Tibial nerve (tissue), 4 donors: ENCODE measurements at regions not wholly inside any gene's neighbourhood (a gene's known extent, or its start where the extent isn't known, plus 50 kb on each side); places are given as distances from the start of the nearest gene placed in this dataset.
A peak's percentile ranks its signal among the peaks of the same experiment; 100 is the strongest.

Experiments used
- DNase-seq, 2 donors: peaks; one replicate each; pipeline ENCODE4 v3.0.0-alpha.2; 2019; ENCODE audit warnings: low spot score in 2 of 2
- H3K27ac ChIP-seq, 4 donors: fragments of 200-600 bp; sonication (generic) in 3 of 4; one replicate each; pipeline ENCODE4 v1.5.1; 2017 to 2019; ENCODE audit warnings: mild to moderate bottlenecking in 1 of 4
- H3K27me3 ChIP-seq, 2 donors: fragments of 200-600 bp; sonication (generic) in 1 of 2; one replicate each; pipeline versions ENCODE4 v1.5.1 to v1.6.0; 2017 to 2019
- H3K36me3 ChIP-seq, 3 donors: fragments of 200-600 bp; sonication (generic); one replicate each; pipeline ENCODE4 v1.5.1; 2018 to 2019
- H3K4me1 ChIP-seq, 4 donors: fragments of 200-600 bp; sonication (generic) in 3 of 4; one replicate each; pipeline ENCODE4 v1.5.1; 2017 to 2019
- H3K4me3 ChIP-seq, 4 donors: fragments of 200-600 bp; sonication (generic) in 3 of 4; one replicate each; pipeline ENCODE4 v1.5.1; 2017 to 2019; ENCODE audit warnings: mild to moderate bottlenecking in 1 of 4, moderate library complexity in 1 of 4
- H3K9me3 ChIP-seq, 4 donors: fragments of 200-600 bp; sonication (generic) in 3 of 4; one replicate each; pipeline ENCODE4 v1.5.1; 2017 to 2019
- EP300 ChIP-seq, 2 donors: sonication (generic); formaldehyde crosslinking; IDR thresholded peaks; one replicate each; pipeline ENCODE4 v1.6.1; 2017; ENCODE audit warnings: antibody characterized with exemption in 2 of 2, mild to moderate bottlenecking in 1 of 2
- POLR2A ChIP-seq, 2 donors: fragments of 450-650 bp; IDR thresholded peaks; one replicate each; pipeline ENCODE4 v1.6.1; 2017; ENCODE audit warnings: antibody characterized with exemption in 2 of 2, mild to moderate bottlenecking in 2 of 2, moderate library complexity in 2 of 2
- WGBS, 2 donors: methylation state at CpG; one replicate each; pipeline ENCODE4 v1.1.5; 2018; 5-methylcytosine and 5-hydroxymethylcytosine counted together
- TF ChIP-seq, protein P1 (sequence below), 5 experiments: fragments of 200-600 bp in 3 of 5; fragments of 450-650 bp in 2 of 5; sonication (generic) in 3 of 5; IDR thresholded peaks; one replicate each; pipeline ENCODE4 v1.5.1; 2016 to 2019; ENCODE audit warnings: antibody characterized with exemption in 5 of 5, mild to moderate bottlenecking in 3 of 5, moderate library complexity in 2 of 5

GRCh38 chr7:135800560-135800959 lies 51.9 kb upstream of the FAM180A start:
- peak overlapping the region in 1 of 4 donors; percentile 32 for H3K27ac ChIP-seq
- no peak for DNase-seq
- H3K9me3 ChIP-seq: no peaks in the 10 kb centered on the region
- H3K4me3 ChIP-seq: no peak overlapping the region
- TF ChIP-seq POLR2A (IDR thresholded peaks at IDR 0.05) (no peak), EP300 (IDR thresholded peaks at IDR 0.05) (no peak)
- TF ChIP-seq, protein P1, sequence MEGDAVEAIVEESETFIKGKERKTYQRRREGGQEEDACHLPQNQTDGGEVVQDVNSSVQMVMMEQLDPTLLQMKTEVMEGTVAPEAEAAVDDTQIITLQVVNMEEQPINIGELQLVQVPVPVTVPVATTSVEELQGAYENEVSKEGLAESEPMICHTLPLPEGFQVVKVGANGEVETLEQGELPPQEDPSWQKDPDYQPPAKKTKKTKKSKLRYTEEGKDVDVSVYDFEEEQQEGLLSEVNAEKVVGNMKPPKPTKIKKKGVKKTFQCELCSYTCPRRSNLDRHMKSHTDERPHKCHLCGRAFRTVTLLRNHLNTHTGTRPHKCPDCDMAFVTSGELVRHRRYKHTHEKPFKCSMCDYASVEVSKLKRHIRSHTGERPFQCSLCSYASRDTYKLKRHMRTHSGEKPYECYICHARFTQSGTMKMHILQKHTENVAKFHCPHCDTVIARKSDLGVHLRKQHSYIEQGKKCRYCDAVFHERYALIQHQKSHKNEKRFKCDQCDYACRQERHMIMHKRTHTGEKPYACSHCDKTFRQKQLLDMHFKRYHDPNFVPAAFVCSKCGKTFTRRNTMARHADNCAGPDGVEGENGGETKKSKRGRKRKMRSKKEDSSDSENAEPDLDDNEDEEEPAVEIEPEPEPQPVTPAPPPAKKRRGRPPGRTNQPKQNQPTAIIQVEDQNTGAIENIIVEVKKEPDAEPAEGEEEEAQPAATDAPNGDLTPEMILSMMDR (IDR thresholded peaks at IDR 0.05): no peak
- WGBS, 2 donors: 54 to 61% methylated on average over 10 of the region's 10 CpGs
- peaks cover 0 to 22% (median 0%) of the 10 kb centered on the region in 4 donors for H3K4me1 ChIP-seq
- no peaks in the 10 kb centered on the region for H3K36me3 ChIP-seq
- H3K27me3 ChIP-seq: no peaks in the 10 kb centered on the region

GRCh38 chr7:135799881-135800280 lies 51.3 kb upstream of the FAM180A start:
- Histone ChIP-seq H3K4me3 (no peak overlapping the region), H3K36me3 (no peaks in the 10 kb centered on the region), H3K9me3 (no peaks in the 10 kb centered on the region), H3K27me3 (no peaks in the 10 kb centered on the region), H3K27ac (no peak overlapping the region), H3K4me1 (peaks cover 0 to 22% (median 0%) of the 10 kb centered on the region in 4 donors)
- DNase-seq: no peak
- WGBS, 2 donors: 69 to 76% methylated on average over 3 of the region's 3 CpGs
- TF ChIP-seq POLR2A (IDR thresholded peaks at IDR 0.05): no peak
- no peak for TF ChIP-seq EP300 (IDR thresholded peaks at IDR 0.05)
- TF ChIP-seq, protein P1 (IDR thresholded peaks at IDR 0.05): no peak
